WTC11 (cell line): ENCODE measurements at regions not wholly inside any gene's neighbourhood (a gene's known extent, or its start where the extent isn't known, plus 50 kb on each side); places are given as distances from the start of the nearest gene placed in this dataset.
"Not testable (repeated sequence)": the region's sequence is repeated elsewhere in the genome, so short reads cannot be mapped to it uniquely, and the experiment has no call there.

ENCODE experiments used
- TF ChIP-seq, protein P1 (sequence below): sonication (generic); formaldehyde crosslinking; IDR thresholded peaks from 2 replicates; pipeline ENCODE4 v1.8.1; 2022; ENCODE audit warnings: low read depth, missing genetic modification reagents, borderline replicate concordance
- TF ChIP-seq, protein P2 (sequence below): sonication (generic); formaldehyde crosslinking; IDR thresholded peaks from 2 replicates; pipeline ENCODE4 v1.8.0; 2022; ENCODE audit warnings: mild to moderate bottlenecking, missing genetic modification reagents

DNA sequence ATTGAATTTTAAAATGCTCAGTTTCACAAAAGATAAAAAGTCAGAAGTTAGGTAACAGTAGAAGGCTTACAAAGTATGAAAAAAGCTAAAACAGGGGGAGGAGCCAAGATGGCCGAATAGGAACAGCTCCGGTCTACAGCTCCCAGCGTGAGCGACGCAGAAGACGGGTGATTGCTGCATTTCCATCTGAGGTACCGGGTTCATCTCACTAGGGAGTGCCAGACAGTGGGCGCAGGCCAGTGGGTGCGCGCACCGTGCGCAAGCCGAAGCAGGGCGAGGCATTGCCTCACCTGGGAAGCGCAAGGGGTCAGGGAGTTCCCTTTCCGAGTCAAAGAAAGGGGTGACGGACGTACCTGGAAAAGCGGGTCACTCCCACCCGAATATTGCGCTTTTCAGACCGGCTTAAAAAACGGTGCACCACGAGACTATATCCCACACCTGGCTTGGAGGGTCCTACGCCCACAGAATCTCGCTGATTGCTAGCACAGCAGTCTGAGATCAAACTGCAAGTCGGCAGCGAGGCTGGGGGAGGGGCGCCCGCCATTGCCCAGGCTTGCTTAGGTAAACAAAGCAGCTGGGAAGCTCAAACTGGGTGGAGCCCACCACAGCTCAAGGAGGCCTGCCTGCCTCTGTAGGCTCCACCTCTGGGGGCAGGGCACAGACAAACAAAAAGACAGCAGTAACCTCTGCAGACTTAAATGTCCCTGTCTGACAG lies 420.6 kb downstream of the ZFHX3 start:
- TF ChIP-seq, protein P1, sequence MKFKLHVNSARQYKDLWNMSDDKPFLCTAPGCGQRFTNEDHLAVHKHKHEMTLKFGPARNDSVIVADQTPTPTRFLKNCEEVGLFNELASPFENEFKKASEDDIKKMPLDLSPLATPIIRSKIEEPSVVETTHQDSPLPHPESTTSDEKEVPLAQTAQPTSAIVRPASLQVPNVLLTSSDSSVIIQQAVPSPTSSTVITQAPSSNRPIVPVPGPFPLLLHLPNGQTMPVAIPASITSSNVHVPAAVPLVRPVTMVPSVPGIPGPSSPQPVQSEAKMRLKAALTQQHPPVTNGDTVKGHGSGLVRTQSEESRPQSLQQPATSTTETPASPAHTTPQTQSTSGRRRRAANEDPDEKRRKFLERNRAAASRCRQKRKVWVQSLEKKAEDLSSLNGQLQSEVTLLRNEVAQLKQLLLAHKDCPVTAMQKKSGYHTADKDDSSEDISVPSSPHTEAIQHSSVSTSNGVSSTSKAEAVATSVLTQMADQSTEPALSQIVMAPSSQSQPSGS (CRISPR knock-in tag) = not testable (repeated sequence)
- TF ChIP-seq, protein P2, sequence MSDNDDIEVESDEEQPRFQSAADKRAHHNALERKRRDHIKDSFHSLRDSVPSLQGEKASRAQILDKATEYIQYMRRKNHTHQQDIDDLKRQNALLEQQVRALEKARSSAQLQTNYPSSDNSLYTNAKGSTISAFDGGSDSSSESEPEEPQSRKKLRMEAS = not testable (repeated sequence)
